K562 (cell line): ENCODE measurements at regions not wholly inside any gene's neighbourhood (a gene's known extent, or its start where the extent isn't known, plus 50 kb on each side); places are given as distances from the start of the nearest gene placed in this dataset.

Experiments used
- ATAC-seq: fragments of 200-7000 bp; cut with Tn5 transposase; 3 replicates; pipeline ENCODE4 v1.9.1; 2020; ENCODE audit warnings: moderate library complexity
- BruUV-seq: library from RNA; stranded (reverse); fragments of 400-500 nt; replicated peaks from 2 replicates; lab custom pipeline; 2021; lab: Mats Ljungman, UMichigan
- CTCF ChIA-PET: fragments of 300-600 bp; formaldehyde crosslinking; extraction: SDS; loops from one replicate; lab custom pipeline; 2021; ENCODE audit warnings: low intra/inter-chr PET ratio; lab: Yijun Ruan, JAX
- POLR2A ChIA-PET: fragments of 300-600, 350-650 bp; sonication (Branson Sonifier 250); formaldehyde crosslinking; extraction: SDS; loops from one replicate; lab custom pipeline; 2021; ENCODE audit warnings: antibody characterized with exemption, inconsistent platforms; lab: Yijun Ruan, JAX
- DNase-seq, 4 experiments: peaks; one replicate each; pipeline versions ENCODE4 v3.0.0 to v3.0.0-alpha.2; 2011 to 2018; ENCODE audit warnings: low spot score in 3 of 4, mixed read lengths in 3 of 4; ENCODE audit errors: extremely low read depth in 1 of 4
- FAIRE-seq: peaks from 2 replicates; lab custom pipeline; 2011; peaks lifted over from hg19 to GRCh38; lab: Jason Lieb, UNC
- H2AFZ ChIP-seq: 2 replicates; pipeline ENCODE4 v1.6.0; 2011; ENCODE audit warnings: low read depth, low read length, control low read depth, inconsistent platforms
- H3K27ac ChIP-seq: fragments of 200-600 bp; 3 replicates; pipeline ENCODE4 v1.8.0; 2011; ENCODE audit warnings: low read depth, mild to moderate bottlenecking, control low read depth, inconsistent platforms, low read length, moderate library complexity, mixed read lengths; ENCODE audit errors: extremely low read depth
- H3K27me3 ChIP-seq, 2 experiments: fragments of 300-600 bp in 1 of 2; 2 replicates in 1 of 2; 3 replicates in 1 of 2; pipeline versions ENCODE4 v1.6.0 to v1.8.0; 2011; ENCODE audit warnings: inconsistent platforms in 2 of 2, low read length in 2 of 2, mild to moderate bottlenecking in 1 of 2, mixed read lengths in 1 of 2, moderate library complexity in 1 of 2; ENCODE audit not compliant: control insufficient read depth in 2 of 2, insufficient read depth in 2 of 2
- H3K36me3 ChIP-seq: fragments of 300-600 bp; 3 replicates; pipeline ENCODE4 v1.8.0; 2011; ENCODE audit warnings: mild to moderate bottlenecking, low read length, inconsistent platforms; ENCODE audit not compliant: control insufficient read depth, insufficient read depth
- H3K4me1 ChIP-seq, 2 experiments: fragments of 200-600 bp in 1 of 2; replicated peaks in 1 of 2; 2 replicates in 1 of 2; 3 replicates in 1 of 2; pipeline versions ENCODE4 v1.5.1 to v1.8.0; 2011; ENCODE audit warnings: inconsistent platforms in 2 of 2, low read length in 2 of 2, mild to moderate bottlenecking in 1 of 2, mixed read lengths in 1 of 2, moderate library complexity in 1 of 2; ENCODE audit not compliant: control insufficient read depth in 2 of 2, insufficient read depth in 2 of 2
- H3K4me2 ChIP-seq: 2 replicates; pipeline ENCODE4 v1.6.1; 2011; ENCODE audit warnings: low read length, control low read depth, inconsistent platforms, mixed read lengths; ENCODE audit not compliant: insufficient read depth
- H3K4me3 ChIP-seq: fragments of 200-600 bp; sonication (generic), shearing (Covaris generic); 2 replicates; pipeline ENCODE4 v1.5.1; 2016; ENCODE audit warnings: control low read depth, inconsistent platforms
- H3K79me2 ChIP-seq: fragments of 200-600 bp; 3 replicates; pipeline ENCODE4 v1.8.0; 2011; ENCODE audit warnings: low read length, inconsistent platforms; ENCODE audit not compliant: control insufficient read depth, insufficient read depth
- H3K9ac ChIP-seq, 2 experiments: 2 replicates each; pipeline versions ENCODE4 v1.6.0 to v1.6.1; 2011; ENCODE audit warnings: low read depth in 2 of 2, low read length in 2 of 2, control low read depth in 1 of 2, inconsistent platforms in 1 of 2, mild to moderate bottlenecking in 1 of 2, mixed read lengths in 1 of 2; ENCODE audit not compliant: insufficient read depth in 1 of 2
- H3K9me1 ChIP-seq: one replicate; pipeline ENCODE4 v1.6.0; 2011; ENCODE audit warnings: inconsistent platforms, mild to moderate bottlenecking, low read length, moderate library complexity; ENCODE audit not compliant: control insufficient read depth, insufficient read depth
- H3K9me3 ChIP-seq: replicated peaks from 2 replicates; pipeline ENCODE4 v1.5.1; 2011; ENCODE audit warnings: low read depth, low read length, inconsistent platforms; ENCODE audit not compliant: control insufficient read depth, insufficient read depth
- H4K20me1 ChIP-seq: replicated peaks from 2 replicates; pipeline ENCODE4 v1.6.1; 2011; ENCODE audit warnings: low read length, inconsistent platforms, mixed read lengths; ENCODE audit not compliant: control insufficient read depth, insufficient read depth
- CCNT2 ChIP-seq: IDR thresholded peaks from 2 replicates; pipeline ENCODE4 v1.6.1; 2011; ENCODE audit warnings: borderline replicate concordance, low read depth, mild to moderate bottlenecking, moderate library complexity, mixed read lengths, low read length; ENCODE audit not compliant: insufficient read length; ENCODE audit errors: extremely low read depth
- DNMT1 ChIP-seq: fragments of 450-650 bp; IDR thresholded peaks from 2 replicates; pipeline ENCODE4 v1.6.1; 2016; ENCODE audit warnings: antibody characterized with exemption, mild to moderate bottlenecking
- KLF16 ChIP-seq: IDR thresholded peaks from 2 replicates; pipeline ENCODE4 v1.6.1; 2016; ENCODE audit warnings: antibody characterized with exemption
- MXD1 ChIP-seq: fragments of 250-450 bp; sonication (Bioruptor Pico); IDR thresholded peaks from 2 replicates; pipeline ENCODE4 v1.8.0; 2021; ENCODE audit warnings: borderline replicate concordance, mild to moderate bottlenecking, moderate library complexity; ENCODE audit not compliant: poor library complexity, severe bottlenecking
- PRPF4 ChIP-seq: fragments of 200-400 bp; formaldehyde crosslinking; IDR thresholded peaks from one replicate; pipeline ENCODE4 v1.6.1; 2017; ENCODE audit warnings: low read length, low read depth, mild to moderate bottlenecking; ENCODE audit not compliant: insufficient read depth, poor library complexity, severe bottlenecking
- SMARCA5 ChIP-seq: fragments of 450-650 bp; IDR thresholded peaks from 2 replicates; pipeline ENCODE4 v1.6.1; 2016
- SRSF9 ChIP-seq: fragments of 200-400 bp; formaldehyde crosslinking; IDR thresholded peaks from 2 replicates; pipeline ENCODE4 v1.6.1; 2017; ENCODE audit warnings: low read depth, low read length, borderline replicate concordance
- ZFP30 ChIP-seq: fragments of 250-450 bp; sonication (Bioruptor Pico); IDR thresholded peaks from 2 replicates; pipeline ENCODE4 v1.8.0; 2022; ENCODE audit warnings: moderate library complexity, mild to moderate bottlenecking, inconsistent platforms, borderline replicate concordance
- ZNF384 ChIP-seq: IDR thresholded peaks from 2 replicates; pipeline ENCODE4 v1.6.1; 2012; ENCODE audit warnings: low read depth, low read length, improper control_type of control experiment
- ZNF398 ChIP-seq: fragments of 250-450 bp; sonication (Bioruptor Pico); IDR thresholded peaks from 2 replicates; pipeline ENCODE4 v1.8.0; 2021; ENCODE audit warnings: moderate library complexity, mild to moderate bottlenecking, inconsistent platforms
- WGBS: fragments of 100-300 bp; shearing (Covaris generic); methylation state at CpG from one replicate; pipeline ENCODE4 v1.1.6; 2016; ENCODE audit warnings: low coverage, mixed read lengths; ENCODE audit not compliant: insufficient coverage; ENCODE audit errors: missing lambda C conversion rate; 5-methylcytosine and 5-hydroxymethylcytosine counted together
- in situ Hi-C: fragments of 300-500 bp; cut with MboI; formaldehyde crosslinking; loops from 4 replicates; pipeline ENCODE4 v1.15.0; 2018; ENCODE audit warnings: inconsistent platforms, mixed read lengths
- intact Hi-C: fragments of 100-400 bp; cut with micrococcal nuclease; formaldehyde crosslinking; loops from 2 replicates; pipeline ENCODE4 v1.14.2; 2022
- TF ChIP-seq, protein P1 (sequence below): IDR thresholded peaks from 2 replicates; pipeline ENCODE4 v1.6.1; 2012; ENCODE audit warnings: low read depth, low read length, improper control_type of control experiment, borderline replicate concordance

GRCh38 chr3:182052332-182052731, 340.6 kb downstream of the SOX2 start:
- 0% methylated on average over 1 of the region's 1 CpG for WGBS
- no peaks in the 10 kb centered on the region for H3K79me2 ChIP-seq
- TF ChIP-seq ZNF384 (no peak), DNMT1 (no peak), PRPF4 (no peak), SMARCA5 (no peak), ZNF398 (no peak), CCNT2 (no peak), SRSF9 (no peak), ZFP30 (no peak), KLF16 (no peak), MXD1 (CRISPR knock-in tag) (no peak)
- TF ChIP-seq, protein P1, sequence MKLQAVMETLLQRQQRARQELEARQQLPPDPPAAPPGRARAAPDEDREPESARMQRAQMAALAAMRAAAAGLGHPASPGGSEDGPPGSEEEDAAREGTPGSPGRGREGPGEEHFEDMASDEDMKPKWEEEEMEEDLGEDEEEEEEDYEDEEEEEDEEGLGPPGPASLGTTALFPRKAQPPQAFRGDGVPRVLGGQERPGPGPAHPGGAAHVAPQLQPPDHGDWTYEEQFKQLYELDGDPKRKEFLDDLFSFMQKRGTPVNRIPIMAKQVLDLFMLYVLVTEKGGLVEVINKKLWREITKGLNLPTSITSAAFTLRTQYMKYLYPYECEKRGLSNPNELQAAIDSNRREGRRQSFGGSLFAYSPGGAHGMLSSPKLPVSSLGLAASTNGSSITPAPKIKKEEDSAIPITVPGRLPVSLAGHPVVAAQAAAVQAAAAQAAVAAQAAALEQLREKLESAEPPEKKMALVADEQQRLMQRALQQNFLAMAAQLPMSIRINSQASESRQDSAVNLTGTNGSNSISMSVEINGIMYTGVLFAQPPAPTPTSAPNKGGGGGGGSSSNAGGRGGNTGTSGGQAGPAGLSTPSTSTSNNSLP = no peak
- BruUV-seq = no TSS peak
- H3K4me2 ChIP-seq = no peak overlapping the region
- in situ Hi-C loops (no loop called here), intact Hi-C loops (no loop called here)
- POLR2A ChIA-PET = no interaction called here
- no peaks in the 10 kb centered on the region for H3K36me3 ChIP-seq
- H2AFZ ChIP-seq = no peak overlapping the region
- no peaks in the 10 kb centered on the region for H3K4me1 ChIP-seq
- H3K9me3 ChIP-seq = no peaks in the 10 kb centered on the region
- no peaks in the 10 kb centered on the region for H3K27me3 ChIP-seq
- DNase-seq = no peak
- H3K27ac ChIP-seq = no peak overlapping the region
- H3K4me3 ChIP-seq = no peak overlapping the region
- no peaks in the 10 kb centered on the region for H4K20me1 ChIP-seq
- ATAC-seq = no peak
- no peaks in the 10 kb centered on the region for H3K9me1 ChIP-seq
- no peak for FAIRE-seq
- no peak overlapping the region for H3K9ac ChIP-seq
- CTCF ChIA-PET = no interaction called here
